Spleen (tissue), 7 donors: ENCODE measurements at regions not wholly inside any gene's neighbourhood (a gene's known extent, or its start where the extent isn't known, plus 50 kb on each side); places are given as distances from the start of the nearest gene placed in this dataset.

Experiments
- CTCF ChIP-seq, 11 experiments: fragments of 200-600 bp in 7 of 11; fragments of 450-650 bp in 4 of 11; sonication (generic) in 4 of 11; IDR thresholded peaks in 8 of 11; conservative IDR thresholded peaks in 3 of 11; 1 replicate in 7 of 11; 2 replicates in 4 of 11; pipeline versions ENCODE4 v1.4.0 to v1.8.0; 2016 to 2021; ENCODE audit warnings: antibody characterized with exemption in 11 of 11, inconsistent platforms in 4 of 11, mild to moderate bottlenecking in 1 of 11
- POLR2A ChIP-seq, 3 donors: fragments of 450-650 bp; IDR thresholded peaks; one replicate each; pipeline ENCODE4 v1.5.1; 2017; ENCODE audit warnings: antibody characterized with exemption in 3 of 3, mild to moderate bottlenecking in 1 of 3
- POLR2AphosphoS5 ChIP-seq, 3 donors: sonication (generic); formaldehyde crosslinking; IDR thresholded peaks; one replicate each; pipeline ENCODE4 v1.5.1; 2017; ENCODE audit warnings: antibody characterized with exemption in 3 of 3
- donor health status: DM: no; HTN: no; CAD: no; lungs with moderate emphysema.
- donor health status: DM: no; HTN: no; CAD: no.
- donor health status: DM: no; HTN: no; CAD: no.

GRCh38 chr2:65724336-65724735, 291.9 kb upstream of the SPRED2 start:
- TF ChIP-seq POLR2A (IDR thresholded peaks at IDR 0.05) (no peak), CTCF (IDR thresholded peaks at IDR 0.05 in 8 of 11, conservative IDR thresholded peaks at IDR 0.05 in 3 of 11) (no peak), POLR2AphosphoS5 (IDR thresholded peaks at IDR 0.05) (no peak)
